Esophagus muscularis mucosa (tissue), 4 donors: ENCODE measurements at regions not wholly inside any gene's neighbourhood (a gene's known extent, or its start where the extent isn't known, plus 50 kb on each side); places are given as distances from the start of the nearest gene placed in this dataset.

Experiments
- DNase-seq: peaks from one replicate; pipeline ENCODE4 v3.0.0-alpha.2; 2017; ENCODE audit errors: extremely low spot score
- H3K27ac ChIP-seq, 4 donors: fragments of 200-600 bp; sonication (generic); replicated peaks in 1 of 4; 1 replicate in 3 of 4; 2 replicates in 1 of 4; pipeline ENCODE4 v1.5.1; 2016 to 2019; ENCODE audit warnings: mild to moderate bottlenecking in 1 of 4
- H3K27me3 ChIP-seq, 4 donors: fragments of 200-600 bp; sonication (generic); one replicate each; pipeline versions ENCODE4 v1.5.1 to v1.6.0; 2016 to 2019
- H3K36me3 ChIP-seq, 4 donors: fragments of 200-600 bp; sonication (generic); one replicate each; pipeline ENCODE4 v1.5.1; 2016 to 2019
- H3K4me1 ChIP-seq, 4 donors: fragments of 200-600 bp; sonication (generic); one replicate each; pipeline ENCODE4 v1.5.1; 2016 to 2019
- H3K4me3 ChIP-seq, 4 donors: fragments of 200-600 bp; sonication (generic); 1 replicate in 2 of 4; 2 replicates in 2 of 4; pipeline ENCODE4 v1.5.1; 2016 to 2019; ENCODE audit warnings: mild to moderate bottlenecking in 4 of 4, moderate library complexity in 1 of 4
- H3K9me3 ChIP-seq, 4 donors: fragments of 200-600 bp; sonication (generic); 1 replicate in 3 of 4; 2 replicates in 1 of 4; pipeline ENCODE4 v1.5.1; 2016 to 2019
- EP300 ChIP-seq: sonication (generic); formaldehyde crosslinking; IDR thresholded peaks from one replicate; pipeline ENCODE4 v1.6.1; 2017; ENCODE audit warnings: antibody characterized with exemption
- POLR2A ChIP-seq: fragments of 450-650 bp; IDR thresholded peaks from one replicate; pipeline ENCODE4 v1.6.1; 2017; ENCODE audit warnings: antibody characterized with exemption, moderate library complexity, mild to moderate bottlenecking, low read depth
- POLR2AphosphoS5 ChIP-seq, 2 donors: sonication (generic); formaldehyde crosslinking; IDR thresholded peaks; one replicate each; pipeline ENCODE4 v1.6.1; 2017; ENCODE audit warnings: antibody characterized with exemption in 2 of 2
- WGBS: methylation state at CpG from one replicate; pipeline ENCODE4 v1.1.5; 2018; 5-methylcytosine and 5-hydroxymethylcytosine counted together
- intact Hi-C: fragments of 100-400 bp; cut with DNase I; formaldehyde crosslinking; loops from one replicate; pipeline ENCODE4 v1.15.1; 2023
- TF ChIP-seq, protein P1 (sequence below), 3 experiments: fragments of 200-600 bp in 2 of 3; fragments of 450-650 bp in 1 of 3; sonication (generic) in 2 of 3; IDR thresholded peaks; one replicate each; pipeline ENCODE4 v1.5.1; 2017 to 2019; ENCODE audit warnings: antibody characterized with exemption in 3 of 3, mild to moderate bottlenecking in 2 of 3, moderate library complexity in 1 of 3

DNA sequence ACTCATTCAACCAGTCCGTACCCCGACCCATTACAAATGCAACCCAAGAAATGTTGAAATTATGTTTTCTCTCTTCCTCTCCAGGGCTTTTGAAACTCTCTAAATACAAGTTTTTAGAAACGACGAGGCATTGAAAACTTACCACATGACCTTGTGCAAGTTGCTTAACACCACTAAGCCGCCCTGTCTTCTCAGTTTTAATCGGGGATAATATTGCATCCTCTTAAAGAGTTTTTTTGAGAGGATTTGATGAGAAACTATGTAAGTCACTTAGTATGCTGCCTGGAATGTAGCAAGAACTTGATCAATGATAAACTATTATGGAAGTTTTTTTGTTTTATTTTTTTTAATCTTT, 149.0 kb upstream of the FAM20A start:
- intact Hi-C loops, result loop anchor here (10.0 kb wide), 1 partner anchor 285 kb away; no protein-coding TSS in a partner anchor
- H3K27ac ChIP-seq, result no peak overlapping the region
- 82% methylated on average over 6 of the region's 6 CpGs for WGBS

DNA sequence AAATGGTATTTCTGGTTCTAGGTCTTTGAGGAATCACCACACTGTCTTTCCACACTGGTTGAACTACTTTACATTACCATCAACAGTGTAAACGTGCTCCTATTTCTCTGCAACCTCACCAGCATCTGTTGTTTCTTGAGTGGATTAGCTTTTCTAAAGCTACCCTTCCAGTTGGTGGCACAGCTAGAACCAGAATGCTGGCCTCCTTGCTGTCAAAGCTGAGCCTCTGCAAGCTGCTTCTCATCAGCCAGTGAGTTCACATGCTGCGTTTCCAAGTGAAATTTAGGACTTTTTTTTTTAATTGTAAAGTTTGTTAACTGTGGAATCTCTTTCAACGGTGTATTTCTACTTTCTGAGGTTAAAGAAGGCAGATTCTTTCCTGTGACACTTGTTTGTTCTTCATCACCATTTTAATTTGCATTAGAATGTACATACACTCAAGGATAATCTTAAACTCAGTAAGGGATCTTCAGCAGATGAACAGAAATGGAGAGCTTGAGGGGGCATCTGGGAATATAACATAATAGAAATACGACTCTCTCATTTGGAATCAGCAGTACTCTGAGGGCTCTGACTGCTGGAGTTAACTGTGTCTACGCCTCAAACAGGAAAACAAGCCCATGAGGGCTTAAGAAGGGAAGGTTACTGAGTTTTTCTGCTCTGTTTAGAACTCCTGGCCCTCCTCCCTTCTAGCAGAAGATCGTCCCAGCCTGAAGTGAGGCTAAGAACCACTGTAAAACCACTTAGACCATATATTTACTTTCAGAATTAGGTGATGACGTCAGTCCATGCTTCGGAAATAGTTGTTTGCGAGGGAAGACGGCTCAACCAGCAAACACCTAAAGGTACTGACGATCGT, 148.4 kb upstream of the FAM20A start:
- TF ChIP-seq EP300, result no peak
- TF ChIP-seq, protein P1, sequence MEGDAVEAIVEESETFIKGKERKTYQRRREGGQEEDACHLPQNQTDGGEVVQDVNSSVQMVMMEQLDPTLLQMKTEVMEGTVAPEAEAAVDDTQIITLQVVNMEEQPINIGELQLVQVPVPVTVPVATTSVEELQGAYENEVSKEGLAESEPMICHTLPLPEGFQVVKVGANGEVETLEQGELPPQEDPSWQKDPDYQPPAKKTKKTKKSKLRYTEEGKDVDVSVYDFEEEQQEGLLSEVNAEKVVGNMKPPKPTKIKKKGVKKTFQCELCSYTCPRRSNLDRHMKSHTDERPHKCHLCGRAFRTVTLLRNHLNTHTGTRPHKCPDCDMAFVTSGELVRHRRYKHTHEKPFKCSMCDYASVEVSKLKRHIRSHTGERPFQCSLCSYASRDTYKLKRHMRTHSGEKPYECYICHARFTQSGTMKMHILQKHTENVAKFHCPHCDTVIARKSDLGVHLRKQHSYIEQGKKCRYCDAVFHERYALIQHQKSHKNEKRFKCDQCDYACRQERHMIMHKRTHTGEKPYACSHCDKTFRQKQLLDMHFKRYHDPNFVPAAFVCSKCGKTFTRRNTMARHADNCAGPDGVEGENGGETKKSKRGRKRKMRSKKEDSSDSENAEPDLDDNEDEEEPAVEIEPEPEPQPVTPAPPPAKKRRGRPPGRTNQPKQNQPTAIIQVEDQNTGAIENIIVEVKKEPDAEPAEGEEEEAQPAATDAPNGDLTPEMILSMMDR (IDR thresholded peaks at IDR 0.05), result no peak
- TF ChIP-seq POLR2AphosphoS5 (IDR thresholded peaks at IDR 0.05), result no peak
- TF ChIP-seq POLR2A, result no peak
- intact Hi-C loops, result loop anchor here (10.0 kb wide), 1 partner anchor 285 kb away; no protein-coding TSS in a partner anchor

More for the DNA sequence above, 149.0 kb upstream of the FAM20A start:
- no peaks in the 10 kb centered on the region for H3K4me1 ChIP-seq
- H3K4me3 ChIP-seq, result no peak overlapping the region
- peaks cover 0 to 9% (median 7%) of the 10 kb centered on the region in 4 donors for H3K9me3 ChIP-seq
- no peaks in the 10 kb centered on the region for H3K27me3 ChIP-seq
- H3K36me3 ChIP-seq, result no peaks in the 10 kb centered on the region
- no peak for DNase-seq
- TF ChIP-seq EP300, result no peak
- TF ChIP-seq POLR2AphosphoS5 (IDR thresholded peaks at IDR 0.05), result no peak
- no peak for TF ChIP-seq POLR2A
- TF ChIP-seq, protein P1 (IDR thresholded peaks at IDR 0.05), result no peak

DNA sequence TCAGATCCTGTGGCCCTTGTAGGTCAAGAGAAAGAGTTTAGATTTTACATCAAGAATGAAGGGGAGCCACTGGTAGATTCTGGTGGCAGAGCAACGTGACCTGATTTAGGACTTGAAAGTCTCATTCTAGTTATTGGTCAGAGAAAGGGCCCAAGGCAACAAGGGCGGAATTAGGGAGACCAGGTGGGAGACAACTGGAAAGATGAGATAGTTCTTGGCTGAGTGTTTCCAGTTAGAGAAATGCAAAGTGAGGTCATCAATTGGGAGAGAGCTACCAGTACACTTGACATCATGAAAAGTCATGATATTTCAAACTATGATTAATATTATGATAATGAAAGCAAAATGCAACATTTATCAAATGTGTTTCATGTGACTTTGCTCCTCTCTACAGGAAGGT, 147.2 kb upstream of the FAM20A start:
- WGBS, result 89% methylated on average over 2 of the region's 2 CpGs
- peaks cover 0 to 23% (median 16%) of the 10 kb centered on the region in 4 donors for H3K9me3 ChIP-seq
- intact Hi-C loops, result no loop called here

More for the DNA sequence above, 148.4 kb upstream of the FAM20A start:
- no peak for DNase-seq
- 55% methylated on average over 12 of the region's 12 CpGs for WGBS
- Histone ChIP-seq H3K4me3 (no peak overlapping the region), H3K27ac (no peak overlapping the region), H3K9me3 (peaks cover 0 to 15% (median 13%) of the 10 kb centered on the region in 4 donors), H3K27me3 (no peaks in the 10 kb centered on the region), H3K4me1 (no peaks in the 10 kb centered on the region), H3K36me3 (no peaks in the 10 kb centered on the region)

DNA sequence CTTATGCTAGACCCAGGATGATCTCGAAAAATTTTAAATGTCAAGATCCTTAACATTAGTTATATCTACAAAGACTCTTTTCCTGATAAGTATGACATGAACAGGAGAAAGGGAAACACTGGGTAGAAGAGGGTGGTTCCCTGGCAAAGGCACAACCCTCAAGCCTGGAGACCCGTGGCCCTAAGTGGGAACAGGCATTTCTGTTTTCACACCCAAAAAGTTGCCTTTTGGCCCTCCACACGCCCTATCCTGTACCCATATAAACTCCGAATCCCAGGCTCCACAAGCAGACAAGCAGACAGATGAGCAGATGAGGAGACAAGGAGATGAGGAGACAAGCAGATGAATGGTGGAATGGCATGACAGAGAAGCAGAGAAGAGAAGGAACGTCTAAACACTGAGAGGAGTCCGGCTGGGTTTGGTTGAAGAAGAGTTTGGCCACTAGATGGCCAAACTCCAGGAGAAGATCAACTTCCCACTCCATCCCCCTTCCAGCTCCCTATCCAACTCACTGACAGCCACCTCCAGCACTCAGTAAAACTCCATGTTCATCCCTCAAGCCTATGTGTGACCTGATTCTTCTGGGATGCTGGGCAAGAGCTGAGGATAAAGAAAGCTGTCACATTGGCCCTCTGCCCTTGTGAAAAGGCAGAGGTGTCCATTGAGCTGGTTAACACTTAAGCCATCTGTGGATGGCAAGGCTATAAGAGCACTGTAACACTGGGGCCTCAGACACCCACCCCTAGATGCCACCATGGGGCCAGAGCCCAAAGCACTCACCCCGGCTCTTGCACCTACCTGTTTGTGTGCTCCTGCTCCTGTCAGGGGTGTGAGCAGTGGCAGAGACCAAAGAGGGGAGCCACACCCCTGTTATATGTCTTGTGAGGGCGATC, 139.6 kb upstream of the FAM20A start:
- TF ChIP-seq EP300 (no peak), POLR2A (no peak), POLR2AphosphoS5 (IDR thresholded peaks at IDR 0.05) (no peak)
- TF ChIP-seq, protein P1 (IDR thresholded peaks at IDR 0.05), result no peak
- Histone ChIP-seq H3K4me1 (peaks cover 0 to 7% (median 2%) of the 10 kb centered on the region in 4 donors), H3K27me3 (peaks cover 0 to 3% (median 0%) of the 10 kb centered on the region in 4 donors), H3K9me3 (peaks cover 0 to 30% (median 18%) of the 10 kb centered on the region in 4 donors), H3K36me3 (no peaks in the 10 kb centered on the region), H3K27ac (no peak overlapping the region), H3K4me3 (no peak overlapping the region)
- 88% methylated on average over 7 of the region's 8 CpGs for WGBS
- DNase-seq, result no peak
- intact Hi-C loops, result no loop called here

More for the DNA sequence above, 147.2 kb upstream of the FAM20A start:
- no peak for DNase-seq
- Histone ChIP-seq H3K27ac (no peak overlapping the region), H3K27me3 (no peaks in the 10 kb centered on the region), H3K4me3 (no peak overlapping the region), H3K36me3 (no peaks in the 10 kb centered on the region), H3K4me1 (no peaks in the 10 kb centered on the region)
- TF ChIP-seq POLR2A, result no peak
- TF ChIP-seq, protein P1 (IDR thresholded peaks at IDR 0.05), result no peak
- no peak for TF ChIP-seq POLR2AphosphoS5 (IDR thresholded peaks at IDR 0.05)
- no peak for TF ChIP-seq EP300
